ENCODE measurements at regions not wholly inside any gene's neighbourhood (a gene's known extent, or its start where the extent isn't known, plus 50 kb on each side); places are given as distances from the start of the nearest gene placed in this dataset.

DNA sequence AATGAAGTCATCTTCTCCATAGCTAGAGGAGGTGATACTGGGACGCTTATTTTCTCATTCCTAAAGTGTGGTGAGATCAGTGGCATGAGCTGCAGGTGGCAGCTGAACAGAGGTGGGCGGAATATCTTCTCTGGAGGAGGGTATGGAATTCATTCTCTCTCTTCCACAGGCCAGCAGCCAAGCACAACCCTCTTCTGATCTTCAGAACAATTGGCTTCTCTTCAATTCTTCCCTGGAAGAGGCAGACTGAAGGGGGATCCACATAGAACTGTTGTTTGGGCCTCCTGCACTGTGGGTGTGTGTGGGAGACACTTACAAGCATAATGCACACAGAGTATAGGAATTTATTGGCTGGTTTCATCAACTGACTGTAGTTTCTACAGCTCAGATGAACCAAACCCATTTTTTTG is 180.4 kb upstream of the RASGEF1B start:
- Histone ChIP-seq H3K27me3 (no peaks in the 10 kb centered on the region), H3K4me2 (peak overlapping the region; percentile 87), H3K36me3 (no peaks in the 10 kb centered on the region), H3K4me1 (peaks cover 54% of the 10 kb centered on the region), H3K9ac (no peak overlapping the region), H4K20me1 (no peaks in the 10 kb centered on the region), H3K9me3 (peaks cover 10% of the 10 kb centered on the region), H3K27ac (peak overlapping the region; percentile 19), H3K4me3 (no peak overlapping the region)
- no peak for TF ChIP-seq Cebpa-rat (IDR thresholded peaks at IDR 0.05)

DNA sequence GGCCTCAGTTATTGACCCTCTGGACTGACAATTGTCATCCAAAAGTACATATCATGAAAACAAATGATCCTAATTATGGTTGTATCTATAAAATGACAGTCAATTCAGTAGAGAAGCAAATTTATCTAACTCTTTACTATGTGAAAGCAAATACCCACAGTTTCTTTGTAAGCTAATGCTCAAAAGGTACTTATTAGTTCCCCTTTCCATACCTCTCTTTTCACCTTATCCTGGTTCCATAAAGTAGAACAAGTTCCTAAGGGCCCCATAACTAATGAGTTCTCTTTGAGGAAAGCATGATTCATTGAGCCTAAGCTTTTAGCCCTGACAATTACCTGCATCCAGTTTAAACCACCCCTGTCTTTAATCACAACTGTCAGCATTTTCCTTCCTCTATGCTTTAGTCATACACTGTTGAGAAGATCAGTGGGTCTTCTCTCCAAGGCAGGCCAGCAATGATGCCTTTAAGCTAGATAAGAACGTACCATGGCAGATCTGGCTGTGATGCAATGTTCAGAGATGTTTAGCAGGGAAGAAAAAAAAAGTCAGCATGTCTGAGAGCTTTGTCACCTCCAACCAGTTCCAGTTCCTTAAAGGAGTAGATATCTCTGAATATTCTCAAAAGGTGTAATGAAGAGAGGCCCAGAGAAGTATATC is 179.7 kb upstream of the RASGEF1B start:
- Histone ChIP-seq H3K4me3 (no peak overlapping the region), H3K27ac (peak overlapping the region; percentile 72), H3K4me2 (peak overlapping the region; percentile 87), H3K27me3 (no peaks in the 10 kb centered on the region), H3K36me3 (no peaks in the 10 kb centered on the region), H3K9me3 (peaks cover 8% of the 10 kb centered on the region), H4K20me1 (no peaks in the 10 kb centered on the region), H3K9ac (no peak overlapping the region), H3K4me1 (peaks cover 61% of the 10 kb centered on the region)
- no peak for TF ChIP-seq Cebpa-rat (IDR thresholded peaks at IDR 0.05)

DNA sequence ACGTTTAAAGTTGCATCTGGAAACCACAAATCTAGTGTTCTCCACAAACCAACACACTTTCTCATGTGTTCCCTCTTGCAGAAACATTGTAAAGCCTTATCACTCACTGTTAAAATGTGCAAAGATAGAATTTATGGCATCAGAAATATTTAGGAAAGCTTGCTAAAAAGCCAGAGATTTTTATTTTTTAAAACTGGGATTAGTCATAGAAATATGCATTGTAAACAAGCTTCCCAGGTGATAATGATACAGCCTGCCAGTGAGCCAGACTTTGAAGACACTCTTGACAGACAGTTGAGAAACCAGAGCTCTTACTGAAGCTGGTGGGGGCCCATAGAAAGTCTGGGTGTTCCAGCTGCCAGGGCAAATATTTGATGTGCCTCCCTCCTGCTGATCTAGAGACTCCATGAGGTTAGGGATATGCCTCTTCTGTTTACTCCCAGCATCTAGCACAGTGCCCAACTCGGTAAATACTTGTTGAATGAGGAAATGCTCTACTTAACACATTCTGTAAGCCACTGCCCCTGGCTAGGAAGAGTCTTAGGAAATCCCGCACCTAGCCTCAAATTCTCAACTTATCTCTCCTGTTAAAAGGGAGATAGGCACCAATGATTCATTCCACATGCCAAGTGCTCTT is 179.0 kb upstream of the RASGEF1B start:
- Histone ChIP-seq H3K9me3 (peaks cover 2% of the 10 kb centered on the region; the same call in 1 of the 2 replicates), H3K4me2 (peak overlapping the region; percentile 87)

DNA sequence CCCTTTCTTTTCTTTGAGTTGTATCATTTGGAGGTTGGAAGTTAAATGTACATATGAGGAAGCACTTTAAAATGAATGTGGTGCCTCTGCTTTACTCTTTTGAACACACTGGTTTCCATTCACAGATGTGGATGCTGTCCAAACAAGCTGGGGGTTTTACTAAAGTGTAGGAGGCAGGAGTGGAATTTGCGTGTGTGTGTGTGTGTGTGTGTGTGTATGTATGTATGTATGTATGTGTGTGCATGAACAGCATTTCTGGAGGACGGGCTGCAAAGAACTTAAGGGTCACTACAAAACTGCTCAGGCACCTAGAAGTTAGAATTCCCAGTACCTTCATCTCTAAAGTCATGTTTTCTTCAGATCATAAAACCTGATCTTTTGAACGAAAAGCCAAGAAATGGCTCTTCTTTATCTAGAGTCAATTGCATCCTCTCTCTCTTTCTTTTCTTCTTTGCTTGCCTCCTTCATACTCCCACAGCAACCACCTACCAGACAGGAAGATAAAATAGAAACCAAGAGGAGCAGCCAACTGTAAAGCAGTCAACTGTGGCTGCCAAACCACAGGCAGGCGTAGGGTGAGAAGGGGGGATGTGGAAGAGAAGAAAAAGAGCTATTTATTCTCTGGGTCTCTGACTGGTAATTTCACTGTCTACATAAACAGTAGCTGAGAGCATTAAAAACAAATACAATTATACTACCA is 177.0 kb upstream of the RASGEF1B start:
- H3K4me2 ChIP-seq, result peak overlapping the region; percentile 87
- H3K9me3 ChIP-seq, result peaks cover 19% of the 10 kb centered on the region
- H3K36me3 ChIP-seq, result no peaks in the 10 kb centered on the region
- H3K4me3 ChIP-seq, result peak overlapping the region; percentile 49; the same call in 1 of the 2 replicates
- peak overlapping the region; percentile 72 for H3K27ac ChIP-seq
- H3K9ac ChIP-seq, result peak overlapping the region; percentile 40
- H3K4me1 ChIP-seq, result peaks cover 65% of the 10 kb centered on the region
- no peaks in the 10 kb centered on the region for H4K20me1 ChIP-seq
- no peak for TF ChIP-seq Cebpa-rat (IDR thresholded peaks at IDR 0.05)
- H3K27me3 ChIP-seq, result no peaks in the 10 kb centered on the region

More for the DNA sequence above, 179.0 kb upstream of the RASGEF1B start:
- TF ChIP-seq Cebpa-rat (IDR thresholded peaks at IDR 0.05), result no peak
- Histone ChIP-seq H3K27me3 (no peaks in the 10 kb centered on the region), H3K4me3 (no peak overlapping the region), H3K4me1 (peaks cover 65% of the 10 kb centered on the region), H3K9ac (no peak overlapping the region), H4K20me1 (no peaks in the 10 kb centered on the region), H3K36me3 (no peaks in the 10 kb centered on the region), H3K27ac (peak overlapping the region; percentile 72)

DNA sequence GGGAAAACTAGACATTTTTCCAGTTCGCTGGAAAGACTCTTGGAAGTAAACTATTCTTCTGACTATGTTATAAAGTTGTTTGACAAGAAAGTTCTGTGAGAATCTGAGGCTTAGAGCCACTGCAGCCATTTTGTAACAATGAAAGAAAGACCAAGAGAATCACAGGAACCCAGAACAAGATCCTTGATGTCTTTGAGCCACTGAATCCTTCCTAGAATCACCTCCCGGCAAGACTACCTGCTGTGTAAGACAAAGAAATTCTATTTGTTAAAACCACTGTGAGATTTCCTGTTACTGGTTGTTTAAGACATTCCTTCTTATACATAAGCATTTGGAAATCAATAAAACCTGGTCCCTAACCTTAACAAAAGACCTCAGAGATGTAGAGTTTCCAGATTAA is 175.7 kb upstream of the RASGEF1B start:
- peak overlapping the region; percentile 72 for H3K27ac ChIP-seq
- peak overlapping the region; percentile 87 for H3K4me2 ChIP-seq
- H4K20me1 ChIP-seq, result no peaks in the 10 kb centered on the region
- H3K4me1 ChIP-seq, result peaks cover 62% of the 10 kb centered on the region
- H3K4me3 ChIP-seq, result no peak overlapping the region
- H3K36me3 ChIP-seq, result no peaks in the 10 kb centered on the region
- no peak overlapping the region for H3K9ac ChIP-seq
- H3K9me3 ChIP-seq, result peaks cover 19% of the 10 kb centered on the region
- TF ChIP-seq Cebpa-rat (IDR thresholded peaks at IDR 0.05), result no peak
- H3K27me3 ChIP-seq, result no peaks in the 10 kb centered on the region

DNA sequence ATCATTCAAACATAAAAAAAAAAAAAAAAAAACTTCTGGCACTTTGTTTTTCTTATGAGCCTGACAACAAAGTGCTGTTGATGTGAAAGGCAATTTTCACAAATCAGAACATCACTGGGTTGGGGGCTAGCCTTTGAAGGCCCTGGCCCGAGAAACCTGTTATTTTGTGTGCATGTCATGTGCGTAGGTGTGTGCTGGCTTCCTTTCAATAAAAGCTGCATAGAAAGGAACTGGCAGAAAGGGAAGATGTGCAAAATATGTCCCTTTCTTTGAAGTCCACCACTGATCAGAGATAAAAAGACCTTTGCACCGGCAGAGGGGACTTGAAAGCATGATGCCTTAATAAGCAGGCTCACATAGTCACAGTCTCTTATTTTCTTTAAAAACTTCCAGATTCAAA is 170.8 kb upstream of the RASGEF1B start:
- Histone ChIP-seq H3K4me2 (no peak overlapping the region), H3K9ac (no peak overlapping the region), H3K4me1 (peaks cover 24% of the 10 kb centered on the region), H4K20me1 (no peaks in the 10 kb centered on the region), H3K4me3 (no peak overlapping the region), H3K27ac (no peak overlapping the region), H3K36me3 (no peaks in the 10 kb centered on the region), H3K27me3 (no peaks in the 10 kb centered on the region), H3K9me3 (peaks cover 19% of the 10 kb centered on the region)
- no peak for TF ChIP-seq Cebpa-rat (IDR thresholded peaks at IDR 0.05)

DNA sequence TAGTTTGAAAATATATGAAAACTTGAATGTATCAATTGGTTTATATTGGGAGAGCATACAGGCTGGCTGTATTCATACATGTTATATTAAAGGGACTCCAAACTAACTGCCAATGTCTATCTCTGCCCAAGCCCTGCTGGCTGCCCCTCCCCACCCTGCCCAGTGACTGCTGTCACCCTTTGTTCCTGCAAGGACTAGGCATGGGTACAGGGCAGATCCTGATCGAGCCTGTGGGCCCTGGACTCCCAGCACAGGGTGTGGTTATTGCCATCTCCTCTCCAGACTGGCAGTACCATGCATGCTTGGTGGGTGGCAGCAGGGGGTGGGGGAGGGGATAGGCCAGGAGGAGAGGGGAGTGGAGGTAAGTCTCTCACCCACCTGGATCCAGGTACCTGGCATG is 167.5 kb upstream of the RASGEF1B start:
- Histone ChIP-seq H4K20me1 (no peaks in the 10 kb centered on the region), H3K9ac (no peak overlapping the region), H3K9me3 (peaks cover 4% of the 10 kb centered on the region), H3K4me1 (peaks cover 25% of the 10 kb centered on the region), H3K4me2 (no peak overlapping the region), H3K36me3 (no peaks in the 10 kb centered on the region), H3K4me3 (no peak overlapping the region), H3K27ac (no peak overlapping the region), H3K27me3 (no peaks in the 10 kb centered on the region)
- TF ChIP-seq Cebpa-rat (IDR thresholded peaks at IDR 0.05), result no peak

DNA sequence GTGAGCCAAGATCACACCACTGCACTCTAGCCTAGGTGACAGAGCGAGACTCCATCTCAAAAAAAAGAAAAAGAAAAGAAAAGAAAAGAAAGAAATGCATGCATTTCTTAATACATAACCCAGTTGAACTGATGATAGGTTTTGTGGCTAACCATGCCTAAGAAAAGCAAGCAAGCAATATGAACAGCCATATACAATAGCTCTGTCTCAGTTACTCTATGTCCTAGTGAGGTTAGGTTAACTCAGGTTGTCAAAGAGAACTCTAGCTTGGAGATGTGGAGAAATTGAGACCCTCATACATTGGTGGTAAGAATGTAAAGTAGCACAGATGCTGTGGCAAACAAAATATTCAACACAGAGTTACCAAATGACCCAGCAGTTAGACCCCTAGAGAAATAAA is 167.0 kb upstream of the RASGEF1B start:
- H3K9ac ChIP-seq, result no peak overlapping the region
- H3K36me3 ChIP-seq, result no peaks in the 10 kb centered on the region
- H4K20me1 ChIP-seq, result no peaks in the 10 kb centered on the region
- H3K4me3 ChIP-seq, result no peak overlapping the region
- H3K4me1 ChIP-seq, result peaks cover 25% of the 10 kb centered on the region
- no peaks in the 10 kb centered on the region; the same call in 1 of the 2 replicates for H3K9me3 ChIP-seq
- TF ChIP-seq Cebpa-rat (IDR thresholded peaks at IDR 0.05), result no peak
- H3K27me3 ChIP-seq, result no peaks in the 10 kb centered on the region
- no peak overlapping the region for H3K4me2 ChIP-seq
- no peak overlapping the region for H3K27ac ChIP-seq

DNA sequence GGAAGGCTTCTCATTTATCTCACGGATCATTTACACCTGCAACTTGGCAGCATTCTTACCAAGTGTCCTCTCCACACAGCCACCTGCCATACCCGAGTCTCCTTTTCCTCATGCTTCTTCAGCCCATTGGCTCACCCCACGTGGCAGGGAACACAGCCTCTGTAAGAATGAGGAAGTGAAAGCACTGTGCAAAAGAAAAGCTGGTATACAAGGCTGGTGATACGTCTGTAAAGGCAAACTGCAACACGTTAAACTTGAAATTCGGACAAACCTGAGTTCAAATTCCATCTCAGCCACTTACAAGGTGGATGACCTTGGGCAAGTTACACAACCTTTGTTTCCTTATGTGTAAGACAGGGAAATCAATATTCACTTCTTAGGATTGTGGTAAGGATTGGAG is 164.0 kb upstream of the RASGEF1B start:
- H3K4me1 ChIP-seq, result peaks cover 43% of the 10 kb centered on the region
- H3K9ac ChIP-seq, result no peak overlapping the region
- H4K20me1 ChIP-seq, result no peaks in the 10 kb centered on the region
- no peaks in the 10 kb centered on the region for H3K27me3 ChIP-seq
- H3K9me3 ChIP-seq, result no peaks in the 10 kb centered on the region
- no peak for TF ChIP-seq Cebpa-rat (IDR thresholded peaks at IDR 0.05)
- H3K4me3 ChIP-seq, result no peak overlapping the region
- 0 out of 2 replicates have a peak overlapping the region, but pooled peaks have one; percentile 39 for H3K27ac ChIP-seq
- no peaks in the 10 kb centered on the region for H3K36me3 ChIP-seq
- H3K4me2 ChIP-seq, result peak overlapping the region; percentile 59

All from BLaER1 (cell line).